ENCODE measurements at regions not wholly inside any gene's neighbourhood (a gene's known extent, or its start where the extent isn't known, plus 50 kb on each side); places are given as distances from the start of the nearest gene placed in this dataset.
A peak's percentile ranks its signal among the peaks of the same experiment; 100 is the strongest.

- H3K4me1 ChIP-seq, result peaks cover 17 to 35% of the 10 kb centered on the region in 2 donors
- TF ChIP-seq POLR2A (IDR thresholded peaks at IDR 0.05) (no peak), CTCF (IDR thresholded peaks at IDR 0.05 in 4 of 5, conservative IDR thresholded peaks at IDR 0.05 in 1 of 5) (no peak)
- intact Hi-C loops (cut with DNase I; ENCODE audit: low total_unique reads), result no loop called here
- DNase-seq, result peak; percentile 11 to 34
- H3K4me3 ChIP-seq, result no peak overlapping the region
- no peaks in the 10 kb centered on the region for H3K36me3 ChIP-seq
- no peaks in the 10 kb centered on the region for H3K9me3 ChIP-seq
- H3K27me3 ChIP-seq, result no peaks in the 10 kb centered on the region
- peak overlapping the region in 2 of 4 donors; percentile 8 to 16 for H3K27ac ChIP-seq
- peak in 1 of 2 donors; percentile 27 for ATAC-seq
- in situ Hi-C loops (cut with MboI; ENCODE audit: low sequenced_read_pairs in 4 of 4), result no loop called here
Measured at GRCh38 chr22:27514601-27515523, 286.7 kb downstream of the MN1 start.

- H3K4me1 ChIP-seq, result peaks cover 2 to 9% of the 10 kb centered on the region in 2 donors
- no peaks in the 10 kb centered on the region for H3K9me3 ChIP-seq
- no peaks in the 10 kb centered on the region for H3K27me3 ChIP-seq
- ATAC-seq (no peak), DNase-seq (no peak)
- intact Hi-C loops (cut with DNase I; ENCODE audit: low total_unique reads) (no loop called here), in situ Hi-C loops (cut with MboI; ENCODE audit: low sequenced_read_pairs in 4 of 4) (no loop called here)
- H3K4me3 ChIP-seq, result no peak overlapping the region
- H3K36me3 ChIP-seq, result no peaks in the 10 kb centered on the region
- H3K27ac ChIP-seq, result no peak overlapping the region
- no peak for TF ChIP-seq POLR2A (IDR thresholded peaks at IDR 0.05)
- no peak for TF ChIP-seq CTCF (IDR thresholded peaks at IDR 0.05 in 4 of 5, conservative IDR thresholded peaks at IDR 0.05 in 1 of 5)
Measured at GRCh38 chr22:27517361-27518155, 284.0 kb downstream of the MN1 start.

- Histone ChIP-seq H3K4me3 (no peak overlapping the region), H3K36me3 (no peaks in the 10 kb centered on the region), H3K27ac (no peak overlapping the region), H3K4me1 (peaks cover 0 to 4% of the 10 kb centered on the region in 2 donors), H3K27me3 (no peaks in the 10 kb centered on the region), H3K9me3 (no peaks in the 10 kb centered on the region)
- intact Hi-C loops (cut with DNase I; ENCODE audit: low total_unique reads), result no loop called here
- DNase-seq, result no peak
- in situ Hi-C loops (cut with MboI; ENCODE audit: low sequenced_read_pairs in 4 of 4), result no loop called here
- ATAC-seq, result no peak
- TF ChIP-seq POLR2A (IDR thresholded peaks at IDR 0.05), result no peak
- no peak for TF ChIP-seq CTCF (IDR thresholded peaks at IDR 0.05 in 4 of 5, conservative IDR thresholded peaks at IDR 0.05 in 1 of 5)
Measured at GRCh38 chr22:27518531-27519340, 282.8 kb downstream of the MN1 start.

- TF ChIP-seq CTCF (IDR thresholded peaks at IDR 0.05 in 4 of 5, conservative IDR thresholded peaks at IDR 0.05 in 1 of 5) (no peak), POLR2A (IDR thresholded peaks at IDR 0.05) (no peak)
- in situ Hi-C loops (cut with MboI; ENCODE audit: low sequenced_read_pairs in 4 of 4), result no loop called here
Measured at GRCh38 chr22:27523711-27524110, 277.8 kb downstream of the MN1 start.

More at GRCh38 chr22:27523711-27524110, 277.8 kb downstream of the MN1 start:
- DNase-seq, result no peak
- Histone ChIP-seq H3K4me1 (peaks cover 0 to 3% of the 10 kb centered on the region in 2 donors), H3K9me3 (no peaks in the 10 kb centered on the region), H3K36me3 (no peaks in the 10 kb centered on the region), H3K4me3 (no peak overlapping the region), H3K27ac (no peak overlapping the region), H3K27me3 (no peaks in the 10 kb centered on the region)
- intact Hi-C loops (cut with DNase I; ENCODE audit: low total_unique reads), result no loop called here
- no peak for ATAC-seq

Data from gastrocnemius medialis (tissue), 4 donors.